Amniotic epithelial cell (primary cell): ENCODE measurements at regions not wholly inside any gene's neighbourhood (a gene's known extent, or its start where the extent isn't known, plus 50 kb on each side); places are given as distances from the start of the nearest gene placed in this dataset.

Source experiments
- DNase-seq: peaks from one replicate; pipeline ENCODE4 v3.0.0-alpha.2; 2010; ENCODE audit warnings: low read depth

DNA sequence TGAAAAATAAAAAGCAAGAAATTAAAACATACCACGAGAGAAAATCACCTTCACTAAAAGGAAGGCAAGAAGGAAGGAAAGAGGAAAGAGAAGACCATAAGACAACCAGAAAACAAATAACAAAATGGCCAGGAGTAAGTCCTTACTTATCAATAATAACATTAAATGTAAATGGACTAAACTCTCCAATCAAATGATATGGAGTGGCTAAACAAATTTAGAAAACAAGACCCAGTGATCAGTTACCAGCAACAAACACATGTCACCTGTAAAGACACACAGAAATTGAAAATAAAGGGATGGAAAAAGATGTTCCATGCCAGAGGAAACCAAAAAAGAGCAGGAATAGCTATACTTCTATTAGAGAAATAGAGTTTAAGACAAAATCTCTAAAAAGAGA lies 85.0 kb upstream of the SLC38A4 start:
- DNase-seq = no peak

DNA sequence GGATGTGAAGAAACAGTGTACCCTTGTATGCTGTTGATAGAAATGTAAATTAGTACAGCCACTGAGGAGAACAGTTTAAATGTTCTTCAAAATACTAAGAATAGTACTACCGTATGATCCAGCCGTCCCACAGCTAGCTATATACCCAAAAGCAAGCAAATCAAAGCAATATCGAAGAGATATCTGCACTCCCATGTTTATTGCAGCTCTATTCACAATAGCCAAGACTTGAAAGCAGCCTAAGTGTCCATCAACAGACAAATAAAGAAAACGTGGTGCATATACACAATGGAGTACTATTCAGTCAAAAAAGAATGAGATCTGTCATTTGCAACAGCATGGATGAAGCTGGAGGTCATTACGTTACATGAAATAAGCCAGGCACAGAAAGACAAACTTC lies 88.5 kb upstream of the SLC38A4 start:
- DNase-seq = no peak

- DNase-seq = peak; percentile 72
These were observed 89.3 kb upstream of the SLC38A4 start for GRCh38 chr12:46915082-46915481.

- DNase-seq = no peak
These were observed 90.0 kb upstream of the SLC38A4 start for GRCh38 chr12:46915836-46916235.

DNA sequence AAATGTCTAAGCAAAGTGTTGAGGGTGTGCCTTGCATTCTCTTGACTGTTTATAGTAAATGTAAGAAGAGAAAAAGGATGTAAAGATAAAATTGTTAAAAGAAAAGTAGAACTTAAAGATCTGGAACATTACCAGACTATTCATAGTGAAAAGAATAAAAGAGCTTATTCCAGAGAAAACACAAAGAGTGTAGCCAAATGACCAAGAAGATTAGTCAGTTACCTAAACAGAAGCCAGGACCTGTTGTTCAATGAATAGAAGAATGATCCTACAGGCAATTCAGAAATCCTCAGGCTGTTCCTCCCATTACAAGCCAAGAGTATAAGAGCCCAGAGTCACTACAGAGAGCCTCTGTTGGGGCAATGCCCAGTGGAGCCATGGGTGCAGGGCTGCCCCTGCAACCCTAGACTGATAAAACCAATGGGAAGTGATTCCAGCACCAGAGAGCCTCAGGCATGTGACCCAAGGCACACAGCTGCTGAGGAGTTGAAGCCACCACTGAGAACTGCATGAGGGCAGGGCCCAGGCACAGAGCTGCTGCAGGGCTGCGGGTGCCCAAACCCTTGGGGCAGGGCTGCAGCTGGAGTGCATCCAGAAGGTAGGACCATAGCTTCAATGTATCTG lies 91.1 kb upstream of the SLC38A4 start:
- DNase-seq = no peak

- DNase-seq = no peak
These were observed 92.0 kb upstream of the SLC38A4 start for GRCh38 chr12:46917821-46918220.

GRCh38 chr12:46918631-46919030 lies 92.8 kb upstream of the SLC38A4 start:
- no peak for DNase-seq

DNA sequence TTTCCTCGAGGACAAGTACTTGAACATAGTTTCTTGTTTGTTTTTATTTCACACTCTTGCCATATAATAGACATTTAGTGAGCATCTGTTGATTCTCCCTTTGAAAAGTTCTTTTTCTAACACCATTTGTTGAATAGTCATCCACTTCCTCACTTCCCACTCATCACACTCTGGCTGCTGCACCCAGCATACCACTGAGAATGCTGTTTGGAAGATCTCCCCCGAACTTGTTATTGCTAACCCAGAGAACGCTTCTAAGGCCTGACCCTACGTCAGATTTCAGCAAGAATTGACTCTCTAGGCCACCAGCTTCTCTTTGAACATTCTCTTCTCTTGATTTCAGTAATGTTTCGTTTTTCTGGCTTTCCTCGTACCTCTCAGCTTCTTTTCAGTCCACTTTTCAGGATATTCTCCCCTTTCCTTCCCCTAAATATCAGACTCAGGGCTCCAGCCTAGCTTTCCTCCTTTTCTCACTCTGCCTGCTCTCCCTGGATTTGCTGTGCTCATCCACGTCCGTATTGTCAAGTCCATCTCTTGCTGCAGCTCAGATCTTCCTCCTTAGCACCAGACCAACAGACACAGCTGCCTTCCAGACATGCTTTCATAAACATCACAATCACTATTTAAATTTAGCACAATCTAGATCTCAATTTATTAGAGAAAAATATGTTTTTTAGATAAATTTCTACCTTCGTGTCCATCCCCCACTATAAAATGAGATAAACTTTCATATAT lies 94.0 kb upstream of the SLC38A4 start:
- no peak for DNase-seq

GRCh38 chr12:46920499-46920898 lies 94.7 kb upstream of the SLC38A4 start:
- DNase-seq = no peak

DNA sequence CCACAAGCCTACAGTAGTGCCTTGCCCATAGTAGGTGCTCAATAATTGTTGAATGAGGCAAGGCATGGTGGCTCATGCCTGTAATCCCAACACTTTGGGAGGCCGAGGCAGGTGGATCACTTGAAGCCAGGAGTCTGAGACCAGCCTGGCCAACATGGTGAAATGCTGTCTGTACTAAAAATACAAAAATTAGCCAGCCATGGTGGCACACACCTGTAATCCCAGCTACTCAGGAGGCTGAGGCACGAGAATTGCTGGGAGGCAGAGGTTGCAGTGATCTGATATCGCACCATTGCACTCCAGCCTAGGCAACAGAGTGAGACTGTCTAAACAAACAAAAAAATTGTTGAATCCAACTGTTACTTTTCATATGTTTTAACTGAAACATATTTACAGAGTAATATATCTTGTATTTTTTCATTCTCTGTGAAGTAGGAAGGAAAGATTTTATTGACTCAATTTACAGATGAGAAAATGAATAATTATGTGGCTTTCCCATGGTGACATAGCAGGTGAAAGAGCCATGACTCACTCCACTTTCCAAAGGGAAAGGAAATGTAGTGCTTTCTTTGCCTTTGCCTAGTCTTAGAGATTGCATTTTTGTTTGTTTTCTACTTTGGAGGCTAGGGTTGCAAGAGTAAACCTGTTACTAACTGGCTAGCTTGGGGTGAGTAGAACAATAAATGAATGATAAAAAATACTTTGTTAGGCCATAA lies 95.4 kb upstream of the SLC38A4 start:
- DNase-seq = peak; percentile 81

DNA sequence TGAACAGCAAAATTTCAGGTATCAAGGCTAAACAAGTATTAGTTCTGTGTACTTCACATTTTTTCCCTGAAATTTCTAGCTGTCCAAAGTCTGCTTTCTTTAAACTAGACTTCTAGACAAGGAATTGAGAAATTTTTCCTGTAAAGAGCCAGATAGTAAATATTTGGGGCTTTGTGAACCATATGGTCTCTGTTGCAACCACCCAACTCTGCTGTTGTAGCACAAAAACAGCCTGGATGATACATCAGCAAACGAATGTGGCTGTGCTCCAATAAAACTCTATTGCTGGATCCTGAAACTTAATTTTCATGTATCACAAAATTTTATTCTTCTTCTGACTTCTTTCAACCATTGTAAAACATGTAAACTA lies 96.0 kb upstream of the SLC38A4 start:
- DNase-seq = peak; percentile 92

DNA sequence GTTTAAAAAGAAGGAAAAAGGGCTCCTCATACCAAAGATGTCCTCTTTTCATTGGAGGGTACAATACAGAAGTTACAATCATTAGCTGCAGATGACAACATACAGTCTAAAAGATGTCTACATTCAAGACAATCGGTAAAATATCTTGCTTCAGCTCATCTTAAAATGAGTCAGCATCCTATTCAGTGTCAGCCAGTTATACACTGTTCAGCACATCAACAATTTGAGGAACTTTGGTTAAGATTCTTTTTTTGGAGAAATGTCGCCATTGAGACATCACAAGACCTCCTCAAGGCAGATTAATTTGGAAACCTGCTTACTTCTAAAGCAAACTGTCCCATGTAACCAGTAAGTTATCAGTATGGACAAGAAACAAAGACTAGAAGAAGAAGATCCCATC lies 100.7 kb upstream of the SLC38A4 start:
- DNase-seq = no peak

DNA sequence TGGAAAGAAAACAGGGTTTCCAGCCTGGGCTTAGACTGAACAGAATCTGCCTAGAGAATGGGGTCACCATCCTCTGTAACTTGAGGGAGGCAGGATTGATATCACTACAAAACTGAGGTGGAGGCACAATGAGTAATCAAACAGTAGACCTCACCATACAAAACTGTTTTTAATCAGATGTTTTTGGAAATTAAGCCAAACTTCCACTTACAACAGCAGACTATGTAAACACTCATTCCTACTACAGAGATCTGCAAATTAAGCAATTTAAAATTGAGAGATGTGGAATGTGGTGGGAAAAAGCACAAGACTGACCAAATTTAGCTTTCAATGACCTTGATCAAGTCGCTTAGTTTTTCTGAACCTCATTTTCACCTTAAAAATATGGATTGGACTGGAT lies 104.3 kb upstream of the SLC38A4 start:
- no peak for DNase-seq

DNA sequence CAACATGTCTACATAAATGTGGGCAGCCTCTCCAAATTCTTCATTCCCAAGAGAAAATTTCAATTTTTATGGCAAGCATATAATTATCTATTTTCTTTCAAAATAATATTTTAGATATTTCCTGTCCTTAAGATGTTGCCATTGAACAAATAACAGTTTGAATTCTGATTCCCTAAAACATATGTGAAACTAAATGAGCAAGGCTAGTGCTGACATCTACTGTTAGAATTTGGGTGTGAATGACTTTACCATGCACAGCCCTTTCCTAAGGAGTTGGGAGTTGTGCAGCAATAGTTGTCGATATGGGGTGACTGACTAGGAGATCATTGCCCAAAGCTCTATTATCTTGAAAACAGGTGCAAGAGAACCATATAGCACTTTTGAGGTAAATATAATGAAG lies 108.2 kb upstream of the SLC38A4 start:
- peak; percentile 69 for DNase-seq

DNA sequence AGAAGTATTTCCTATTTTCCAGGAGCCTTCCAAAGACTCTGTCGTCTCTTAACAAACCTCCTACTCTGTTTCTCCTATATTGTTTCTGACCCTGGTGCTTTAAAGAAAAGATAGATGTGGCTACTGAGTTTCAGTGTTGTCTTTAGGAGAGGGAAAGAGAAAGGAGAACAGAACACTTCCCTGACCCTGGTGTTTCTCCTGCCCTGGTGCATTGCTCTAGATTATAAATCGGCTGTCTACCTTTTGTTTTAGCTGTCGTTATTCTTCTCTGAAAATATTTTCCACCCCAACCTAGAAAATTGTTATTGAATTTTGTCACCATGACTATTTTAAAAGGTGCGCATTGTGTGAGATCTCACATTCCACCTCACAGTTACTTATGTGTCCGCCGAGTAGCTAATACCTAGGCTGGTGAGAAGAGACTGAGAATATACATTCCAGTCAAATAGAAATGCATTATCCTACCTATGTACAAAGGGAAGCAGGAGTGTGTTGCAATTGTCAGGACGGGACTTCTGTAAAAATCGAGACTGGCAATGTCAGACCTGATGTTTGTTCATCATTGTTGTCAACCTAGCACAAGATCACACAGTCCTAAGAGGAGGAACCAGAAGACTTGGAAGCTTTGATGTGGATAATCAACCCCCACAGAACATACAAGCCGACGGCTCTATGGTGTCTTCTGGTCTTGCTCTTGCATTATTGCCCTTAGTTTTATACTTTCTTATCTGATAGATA lies 108.7 kb upstream of the SLC38A4 start:
- no peak for DNase-seq

- no peak for DNase-seq
These were observed 109.6 kb upstream of the SLC38A4 start for GRCh38 chr12:46935271-46935847.

DNA sequence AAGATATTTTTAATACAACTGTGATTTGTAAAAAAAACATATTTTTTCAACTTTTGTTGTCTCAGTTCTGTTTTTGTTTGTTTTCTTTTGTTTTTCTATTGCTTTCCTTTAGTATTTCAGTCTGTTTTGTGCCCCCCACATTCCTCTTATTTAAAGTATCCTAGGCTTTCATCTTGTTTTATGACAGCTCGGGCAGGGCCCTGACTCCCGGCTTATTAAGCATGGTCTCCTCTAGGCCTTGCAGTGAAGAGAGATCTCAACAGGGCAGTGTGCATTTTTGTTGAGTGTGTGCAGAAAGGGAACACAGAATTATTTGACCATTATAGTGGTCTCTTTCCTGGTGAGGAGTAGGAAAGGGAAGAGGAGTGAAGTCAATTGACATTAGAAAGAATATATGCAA lies 110.2 kb upstream of the SLC38A4 start:
- no peak for DNase-seq

DNA sequence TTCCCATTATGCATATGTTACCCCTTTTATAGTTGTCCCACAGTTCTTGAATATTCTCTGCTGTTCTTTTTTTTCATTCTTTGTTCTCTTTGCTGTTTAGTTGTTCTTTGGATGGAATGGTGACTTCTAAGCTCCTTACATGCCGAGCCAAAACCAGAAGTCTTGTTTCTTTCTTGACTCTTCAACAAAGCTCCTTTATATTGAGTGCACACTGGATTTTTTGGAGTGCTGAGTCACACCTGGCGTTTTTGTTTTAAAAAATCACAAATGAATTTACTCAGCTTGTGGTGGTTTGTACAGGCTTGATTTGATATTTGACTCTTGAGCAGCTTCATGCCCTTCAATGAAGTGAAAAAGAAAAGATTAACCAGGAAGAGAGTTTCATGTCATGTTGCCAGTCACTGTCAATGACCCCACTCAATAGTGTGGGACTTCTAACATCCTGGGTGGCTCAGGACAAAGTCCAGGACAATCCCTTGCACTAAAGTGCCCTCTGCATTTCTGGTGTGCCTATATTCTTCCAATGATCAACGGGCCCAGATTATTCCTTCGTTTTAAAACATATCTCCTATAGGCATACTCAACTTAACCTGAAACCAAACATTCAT lies 112.4 kb upstream of the SLC38A4 start:
- no peak for DNase-seq

DNA sequence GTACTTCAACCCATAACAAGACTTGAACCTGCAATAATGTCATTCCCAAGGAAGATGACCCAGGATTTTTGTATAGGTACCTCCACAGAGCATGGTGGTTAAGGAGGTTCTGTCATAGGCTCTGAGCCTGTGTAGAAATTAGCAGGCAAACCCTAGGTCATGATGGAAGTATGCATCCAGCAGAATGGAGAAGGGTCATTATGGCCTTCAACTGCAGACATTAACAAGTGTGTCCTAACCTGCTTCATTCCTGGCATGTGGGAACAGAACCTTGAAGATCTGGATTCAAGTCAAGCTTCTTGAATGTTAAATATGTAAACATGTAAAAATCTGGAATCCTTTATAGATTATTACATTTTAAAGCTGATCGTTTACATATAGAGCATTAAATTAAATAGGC lies 116.2 kb upstream of the SLC38A4 start:
- no peak for DNase-seq

DNA sequence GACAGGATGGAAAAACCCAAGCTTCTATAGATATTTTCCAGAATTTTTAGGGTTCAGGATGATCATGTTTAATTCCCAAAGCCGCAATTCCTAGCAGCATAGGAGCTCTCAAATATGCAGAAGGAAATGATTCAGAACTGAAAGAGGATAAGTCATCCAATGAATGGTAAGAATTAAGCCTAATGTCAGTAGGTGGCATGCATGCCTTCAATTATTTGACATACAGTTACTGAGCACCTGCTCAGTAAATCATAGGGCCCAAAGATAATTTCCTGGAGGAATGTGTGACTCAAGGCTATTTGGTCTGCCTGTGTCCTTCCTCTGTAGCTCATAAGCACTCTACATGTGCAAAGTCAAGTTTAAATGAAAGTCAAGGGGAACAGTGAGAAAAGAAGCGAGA lies 116.8 kb upstream of the SLC38A4 start:
- peak; percentile 67 for DNase-seq

GRCh38 chr12:46944088-46944487 lies 118.3 kb upstream of the SLC38A4 start:
- peak; percentile 85 for DNase-seq

- DNase-seq = no peak
These were observed 119.0 kb upstream of the SLC38A4 start for GRCh38 chr12:46944771-46945170.
